Type B pancreatic cell (in vitro differentiated cells): ENCODE measurements at regions not wholly inside any gene's neighbourhood (a gene's known extent, or its start where the extent isn't known, plus 50 kb on each side); places are given as distances from the start of the nearest gene placed in this dataset.

Source experiments
- DNase-seq: peaks from one replicate; pipeline ENCODE4 v3.0.0; 2021; ENCODE audit warnings: mixed read lengths; ENCODE audit not compliant: unreplicated experiment; ENCODE audit errors: extremely low spot score
- H3K27ac Mint-ChIP-seq: 2 replicates; pipeline ENCODE4 v1.8.0; 2021; ENCODE audit warnings: mild to moderate bottlenecking, mixed read lengths
- H3K27me3 Mint-ChIP-seq: 2 replicates; pipeline ENCODE4 v1.8.0; 2021; ENCODE audit warnings: mixed read lengths
- H3K36me3 Mint-ChIP-seq: 2 replicates; pipeline ENCODE4 v1.8.0; 2021; ENCODE audit warnings: mixed read lengths
- H3K4me1 Mint-ChIP-seq: one replicate; pipeline ENCODE4 v1.8.0; 2021; ENCODE audit warnings: mixed read lengths; ENCODE audit not compliant: unreplicated experiment
- H3K4me3 Mint-ChIP-seq: 2 replicates; pipeline ENCODE4 v1.8.0; 2021; ENCODE audit warnings: mild to moderate bottlenecking, mixed read lengths
- H3K9me3 Mint-ChIP-seq: 2 replicates; pipeline ENCODE4 v1.8.0; 2021; ENCODE audit warnings: mixed read lengths
- TF ChIP-seq, protein P1 (sequence below): fragments of 200-600 bp; sonication (generic); conservative IDR thresholded peaks from 2 replicates; pipeline ENCODE4 v1.5.0; 2021; ENCODE audit warnings: antibody characterized with exemption, mild to moderate bottlenecking

DNA sequence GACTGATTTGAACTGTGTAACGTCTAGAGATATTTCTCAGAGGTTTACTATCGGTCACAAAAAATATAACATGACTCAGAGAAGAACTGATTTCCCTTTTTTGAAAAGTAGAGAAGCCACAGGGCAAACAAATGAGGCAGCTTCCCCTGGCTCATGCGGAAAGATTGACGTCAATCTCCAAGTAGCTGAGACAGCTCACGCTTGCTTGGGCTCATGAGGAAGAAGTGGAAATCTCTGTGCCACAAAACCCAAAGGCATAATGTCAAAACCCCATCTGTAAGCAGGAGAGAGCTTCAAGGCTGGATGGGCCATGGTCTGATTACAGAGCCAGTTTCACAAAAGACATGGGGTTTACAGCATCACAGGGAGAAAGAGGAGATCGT is 188.1 kb downstream of the ARL4C start:
- H3K4me3 Mint-ChIP-seq = no peak overlapping the region
- no peaks in the 10 kb centered on the region for H3K27me3 Mint-ChIP-seq
- no peak for DNase-seq
- H3K27ac Mint-ChIP-seq = peak overlapping the region; percentile 3
- no peaks in the 10 kb centered on the region for H3K36me3 Mint-ChIP-seq
- peaks cover 26% of the 10 kb centered on the region for H3K4me1 Mint-ChIP-seq
- H3K9me3 Mint-ChIP-seq = peaks cover 8% of the 10 kb centered on the region
- TF ChIP-seq, protein P1, sequence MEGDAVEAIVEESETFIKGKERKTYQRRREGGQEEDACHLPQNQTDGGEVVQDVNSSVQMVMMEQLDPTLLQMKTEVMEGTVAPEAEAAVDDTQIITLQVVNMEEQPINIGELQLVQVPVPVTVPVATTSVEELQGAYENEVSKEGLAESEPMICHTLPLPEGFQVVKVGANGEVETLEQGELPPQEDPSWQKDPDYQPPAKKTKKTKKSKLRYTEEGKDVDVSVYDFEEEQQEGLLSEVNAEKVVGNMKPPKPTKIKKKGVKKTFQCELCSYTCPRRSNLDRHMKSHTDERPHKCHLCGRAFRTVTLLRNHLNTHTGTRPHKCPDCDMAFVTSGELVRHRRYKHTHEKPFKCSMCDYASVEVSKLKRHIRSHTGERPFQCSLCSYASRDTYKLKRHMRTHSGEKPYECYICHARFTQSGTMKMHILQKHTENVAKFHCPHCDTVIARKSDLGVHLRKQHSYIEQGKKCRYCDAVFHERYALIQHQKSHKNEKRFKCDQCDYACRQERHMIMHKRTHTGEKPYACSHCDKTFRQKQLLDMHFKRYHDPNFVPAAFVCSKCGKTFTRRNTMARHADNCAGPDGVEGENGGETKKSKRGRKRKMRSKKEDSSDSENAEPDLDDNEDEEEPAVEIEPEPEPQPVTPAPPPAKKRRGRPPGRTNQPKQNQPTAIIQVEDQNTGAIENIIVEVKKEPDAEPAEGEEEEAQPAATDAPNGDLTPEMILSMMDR = no peak

DNA sequence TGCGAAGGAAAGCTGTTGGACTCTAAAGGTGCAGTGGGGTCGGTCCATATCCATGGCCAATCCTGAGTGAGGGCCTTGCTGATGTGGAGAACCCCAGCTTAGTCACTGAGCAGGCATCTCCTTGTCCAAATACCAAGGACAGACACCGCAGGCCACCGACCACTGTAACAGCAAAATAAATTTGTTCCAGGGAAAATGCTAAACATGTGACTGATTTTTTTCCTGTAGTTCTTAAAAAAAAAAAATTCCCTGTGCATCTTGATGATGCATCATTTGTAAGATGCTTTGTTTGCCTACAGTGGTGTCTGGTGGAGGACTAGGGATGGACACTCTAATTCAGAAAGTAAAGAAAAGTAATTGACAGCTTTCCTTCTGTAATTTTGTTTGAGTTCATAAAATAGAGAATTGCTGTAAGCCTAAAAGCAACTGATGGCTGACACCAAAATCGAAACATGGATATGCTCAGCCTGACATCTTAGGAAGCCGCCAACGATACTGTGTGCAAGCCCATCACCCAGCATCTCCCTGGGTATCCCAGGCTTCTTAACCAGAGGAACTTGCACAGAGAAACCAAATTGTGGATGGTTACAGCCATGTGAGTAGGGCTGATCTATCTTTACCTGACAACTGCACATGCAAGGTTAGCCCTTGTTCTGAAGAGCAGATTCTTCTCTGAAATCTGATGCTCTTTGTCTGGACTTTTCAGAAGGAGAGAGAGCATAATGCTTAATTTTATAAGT is 188.6 kb downstream of the ARL4C start:
- Mint-ChIP-seq H3K36me3 (no peaks in the 10 kb centered on the region), H3K4me3 (no peak overlapping the region), H3K9me3 (peaks cover 8% of the 10 kb centered on the region), H3K27me3 (no peaks in the 10 kb centered on the region), H3K4me1 (peaks cover 26% of the 10 kb centered on the region), H3K27ac (peak overlapping the region; percentile 3)
- TF ChIP-seq, protein P1 = no peak
- no peak for DNase-seq

DNA sequence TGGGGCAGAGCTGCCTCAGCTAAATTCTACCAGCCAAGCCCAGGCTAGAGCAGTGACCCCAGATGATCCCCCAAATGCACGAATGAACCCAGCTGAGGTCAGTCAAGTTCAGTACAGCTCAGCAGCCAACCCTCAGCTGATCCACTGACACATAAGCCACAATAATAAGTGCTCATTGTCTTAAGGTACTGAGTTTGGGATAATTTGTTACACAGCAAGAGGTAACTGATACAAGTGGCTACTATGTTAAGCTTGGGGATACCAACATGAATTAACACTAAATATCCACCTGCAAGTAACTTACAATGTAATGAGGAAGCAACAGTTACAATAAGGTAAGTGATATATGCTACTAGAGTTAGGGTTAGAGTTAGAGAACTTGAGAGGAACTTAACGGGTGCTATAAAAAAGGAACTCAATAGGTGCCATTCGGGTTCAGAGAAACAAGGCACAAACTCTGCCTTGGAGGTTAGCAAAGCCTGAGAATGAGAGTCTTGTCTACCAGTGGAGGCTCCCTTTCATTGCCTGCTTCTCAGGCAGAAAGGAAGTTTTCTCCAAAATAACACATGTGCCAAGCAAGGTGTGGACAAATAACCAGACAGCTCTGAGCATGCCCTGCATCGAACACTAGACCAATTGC is 189.4 kb downstream of the ARL4C start:
- Mint-ChIP-seq H3K36me3 (no peaks in the 10 kb centered on the region), H3K9me3 (peaks cover 8% of the 10 kb centered on the region), H3K27me3 (no peaks in the 10 kb centered on the region), H3K4me3 (no peak overlapping the region), H3K4me1 (peaks cover 26% of the 10 kb centered on the region), H3K27ac (no peak overlapping the region)
- no peak for DNase-seq
- TF ChIP-seq, protein P1 = no peak

DNA sequence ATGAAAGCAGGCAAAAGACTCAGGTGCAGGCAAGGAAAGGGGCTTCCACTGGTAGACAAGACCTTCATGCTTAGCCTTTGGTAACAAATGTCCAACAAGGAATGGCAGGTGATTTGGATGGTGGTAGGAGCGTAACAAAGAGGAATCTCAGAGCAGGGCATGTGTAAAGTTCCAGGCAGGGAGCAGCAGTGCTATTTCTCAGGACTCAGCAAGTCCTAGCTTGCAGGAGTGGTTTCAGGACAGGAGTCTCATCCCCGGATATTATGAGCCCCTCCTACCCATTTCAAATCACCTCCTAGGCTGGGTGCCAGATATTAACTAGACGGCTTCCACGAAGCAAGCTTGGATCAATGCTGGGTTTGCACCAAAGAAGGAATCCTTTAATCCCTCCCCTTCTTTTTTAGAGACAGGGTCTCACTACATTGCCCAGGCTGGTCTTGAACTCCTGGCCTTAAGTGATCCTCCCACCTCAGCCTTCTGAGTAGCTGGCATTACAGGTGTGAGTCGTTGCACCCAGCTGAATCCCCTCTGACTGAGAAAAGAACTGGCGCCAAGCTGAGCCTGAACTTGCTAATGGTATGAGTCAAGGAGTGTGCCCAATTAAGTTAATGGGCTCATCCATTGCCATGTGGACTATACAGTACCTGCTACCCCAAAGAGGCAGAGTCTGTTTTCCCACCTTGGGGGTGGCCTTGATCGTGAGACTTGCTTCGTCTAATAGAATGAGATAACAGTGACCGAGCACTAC is 190.3 kb downstream of the ARL4C start:
- no peak for DNase-seq
- H3K9me3 Mint-ChIP-seq = peaks cover 8% of the 10 kb centered on the region
- TF ChIP-seq, protein P1 = no peak
- H3K4me1 Mint-ChIP-seq = peaks cover 27% of the 10 kb centered on the region
- H3K27ac Mint-ChIP-seq = no peak overlapping the region
- no peak overlapping the region for H3K4me3 Mint-ChIP-seq
- H3K27me3 Mint-ChIP-seq = no peaks in the 10 kb centered on the region
- no peaks in the 10 kb centered on the region for H3K36me3 Mint-ChIP-seq

DNA sequence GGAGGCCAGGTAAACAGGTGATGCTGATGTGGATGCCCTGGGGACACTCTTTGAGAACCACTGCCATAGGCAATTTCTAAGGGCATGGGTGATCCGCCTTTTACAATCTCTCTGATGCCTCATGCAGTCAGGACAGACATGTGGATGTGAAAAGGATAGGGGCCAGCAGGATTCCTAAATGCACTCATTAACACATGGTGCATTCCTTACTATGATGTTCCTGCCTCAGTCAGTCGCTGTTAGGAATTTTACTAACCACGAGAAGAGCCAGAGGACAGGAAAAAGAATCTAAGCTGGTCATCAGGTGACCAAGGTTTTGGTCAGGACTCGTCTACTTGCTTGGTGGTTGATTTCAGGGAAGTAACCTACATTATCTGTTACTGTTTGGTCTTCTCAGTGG is 191.0 kb downstream of the ARL4C start:
- no peak for DNase-seq
- no peaks in the 10 kb centered on the region for H3K36me3 Mint-ChIP-seq
- H3K27ac Mint-ChIP-seq = no peak overlapping the region
- H3K4me1 Mint-ChIP-seq = peaks cover 35% of the 10 kb centered on the region
- TF ChIP-seq, protein P1 = no peak
- no peaks in the 10 kb centered on the region for H3K27me3 Mint-ChIP-seq
- no peak overlapping the region for H3K4me3 Mint-ChIP-seq
- H3K9me3 Mint-ChIP-seq = peaks cover 8% of the 10 kb centered on the region
